Stimulated activated naive CD8-positive, alpha-beta T cell treated with anti-CD3 and anti-CD28 coated beads, Interleukin-15, amount 100 ng/mL, for 72 hours (primary cell): ENCODE measurements at regions not wholly inside any gene's neighbourhood (a gene's known extent, or its start where the extent isn't known, plus 50 kb on each side); places are given as distances from the start of the nearest gene placed in this dataset.

Source experiments
- ATAC-seq: fragments of 150-1000 bp; cut with Tn5 transposase; 2 replicates; pipeline ENCODE4 v1.10.0; 2021; ENCODE audit warnings: mild to moderate bottlenecking, moderate library complexity
- DNase-seq, 2 donors: peaks; one replicate each; pipeline ENCODE4 v3.0.0; 2021 to 2022
- H3K27ac Mint-ChIP-seq, 2 donors: one replicate each; pipeline ENCODE4 v1.8.0; 2022; ENCODE audit warnings: mild to moderate bottlenecking in 2 of 2, mixed read lengths in 2 of 2, moderate library complexity in 2 of 2
- H3K27me3 Mint-ChIP-seq: one replicate; pipeline ENCODE4 v1.8.0; 2022; ENCODE audit warnings: mixed read lengths
- H3K4me1 Mint-ChIP-seq: one replicate; pipeline ENCODE4 v1.8.0; 2022; ENCODE audit warnings: mild to moderate bottlenecking, mixed read lengths
- H3K4me3 Mint-ChIP-seq, 2 donors: one replicate each; pipeline ENCODE4 v1.8.0; 2022; ENCODE audit warnings: mild to moderate bottlenecking in 2 of 2, mixed read lengths in 2 of 2, moderate library complexity in 1 of 2
- H3K9me3 Mint-ChIP-seq, 2 donors: one replicate each; pipeline ENCODE4 v1.8.0; 2022; ENCODE audit warnings: mixed read lengths in 2 of 2

DNA sequence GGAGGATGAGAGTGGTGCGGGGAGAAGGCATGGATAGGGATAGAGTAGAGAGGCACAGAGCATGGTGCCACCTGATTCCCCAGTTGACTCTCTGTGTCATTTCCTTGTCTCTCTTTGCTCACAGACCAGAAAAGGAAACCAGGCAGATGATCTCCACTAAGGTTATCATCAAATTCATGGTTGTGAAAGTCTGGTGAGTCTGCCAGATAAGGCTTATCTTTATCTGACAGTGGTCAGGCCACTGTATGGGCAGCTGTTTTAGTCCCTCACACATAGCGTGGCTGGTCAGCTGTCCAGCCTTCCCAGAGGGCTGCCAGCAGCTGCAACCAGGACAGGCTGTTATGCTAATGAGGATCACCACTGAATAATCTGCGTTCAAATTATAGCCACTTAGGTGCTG is 99.0 kb downstream of the ADRA2A start:
- Mint-ChIP-seq H3K4me3 (no peak overlapping the region), H3K27me3 (no peaks in the 10 kb centered on the region)
- no peak for ATAC-seq

DNA sequence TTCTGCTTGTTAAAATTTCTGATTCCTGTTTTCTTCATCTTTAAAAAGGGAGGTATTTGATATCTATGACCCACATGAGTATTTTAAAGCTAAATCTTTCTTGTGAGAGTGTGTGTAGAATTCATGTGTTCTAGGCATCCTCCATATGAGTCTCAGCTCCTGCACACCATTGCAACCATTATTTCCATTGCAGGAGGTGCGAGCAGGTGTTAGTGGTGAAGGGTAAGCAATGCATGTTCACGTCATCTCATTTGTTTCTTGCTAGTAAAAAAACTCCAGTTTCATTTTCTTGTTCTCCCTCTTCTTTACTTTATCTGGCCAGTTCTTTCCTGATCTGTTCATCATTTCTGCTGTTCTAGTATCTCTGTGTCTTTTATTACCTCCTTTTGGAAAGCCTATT is 100.5 kb downstream of the ADRA2A start:
- no peaks in the 10 kb centered on the region for H3K9me3 Mint-ChIP-seq
- ATAC-seq (no peak), DNase-seq (no peak)
- no peaks in the 10 kb centered on the region for H3K27me3 Mint-ChIP-seq
- no peak overlapping the region for H3K4me3 Mint-ChIP-seq
- H3K4me1 Mint-ChIP-seq, result peaks cover 5% of the 10 kb centered on the region
- no peak overlapping the region for H3K27ac Mint-ChIP-seq

More for the DNA sequence above, 99.0 kb downstream of the ADRA2A start:
- DNase-seq, result no peak
- Mint-ChIP-seq H3K27ac (no peak overlapping the region), H3K4me1 (peaks cover 5% of the 10 kb centered on the region), H3K9me3 (no peaks in the 10 kb centered on the region)

GRCh38 chr10:111179514-111179913 is 102.7 kb downstream of the ADRA2A start:
- DNase-seq (no peak), ATAC-seq (no peak)
- no peaks in the 10 kb centered on the region for H3K9me3 Mint-ChIP-seq
- peaks cover 5% of the 10 kb centered on the region for H3K4me1 Mint-ChIP-seq
- H3K4me3 Mint-ChIP-seq, result no peak overlapping the region
- H3K27me3 Mint-ChIP-seq, result no peaks in the 10 kb centered on the region
- no peak overlapping the region for H3K27ac Mint-ChIP-seq

GRCh38 chr10:111186358-111186757 is 109.5 kb downstream of the ADRA2A start:
- no peaks in the 10 kb centered on the region for H3K9me3 Mint-ChIP-seq
- no peak for ATAC-seq
- no peaks in the 10 kb centered on the region for H3K4me1 Mint-ChIP-seq
- H3K27ac Mint-ChIP-seq, result no peak overlapping the region
- H3K27me3 Mint-ChIP-seq, result peaks cover 8% of the 10 kb centered on the region
- DNase-seq, result no peak
- no peak overlapping the region for H3K4me3 Mint-ChIP-seq

- no peaks in the 10 kb centered on the region for H3K9me3 Mint-ChIP-seq
Measured at GRCh38 chr10:111187096-111187495, 110.3 kb downstream of the ADRA2A start.

DNA sequence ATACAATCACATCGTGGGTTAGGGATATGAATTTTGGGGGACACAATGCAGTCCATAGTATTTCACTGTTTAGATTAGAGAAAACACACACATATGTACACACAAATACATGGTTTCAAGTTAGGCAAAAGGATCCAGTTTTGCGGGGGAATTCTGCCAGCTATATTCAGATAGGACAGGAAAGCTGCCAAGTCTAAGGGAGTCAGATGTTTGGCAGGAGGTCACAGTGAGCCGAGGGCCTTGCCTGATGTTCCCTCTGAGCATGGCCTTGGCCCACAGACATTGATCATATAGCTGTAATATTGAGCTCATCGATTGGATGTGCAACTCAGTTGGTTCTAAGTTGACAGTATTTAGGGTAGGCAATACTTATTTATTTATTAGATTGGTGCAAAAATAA is 122.8 kb downstream of the ADRA2A start:
- no peak for DNase-seq
- no peaks in the 10 kb centered on the region for H3K9me3 Mint-ChIP-seq
- peaks cover 37% of the 10 kb centered on the region for H3K27me3 Mint-ChIP-seq
- no peak overlapping the region for H3K27ac Mint-ChIP-seq
- no peaks in the 10 kb centered on the region for H3K4me1 Mint-ChIP-seq
- ATAC-seq, result no peak
- no peak overlapping the region for H3K4me3 Mint-ChIP-seq

More at GRCh38 chr10:111187096-111187495, 110.3 kb downstream of the ADRA2A start:
- Mint-ChIP-seq H3K4me3 (no peak overlapping the region), H3K27me3 (peaks cover 9% of the 10 kb centered on the region), H3K4me1 (no peaks in the 10 kb centered on the region), H3K27ac (no peak overlapping the region)
- DNase-seq (no peak), ATAC-seq (no peak)

- ATAC-seq, result no peak
- no peak for DNase-seq
- H3K4me3 Mint-ChIP-seq, result no peak overlapping the region
- H3K27me3 Mint-ChIP-seq, result peaks cover 40% of the 10 kb centered on the region
- H3K9me3 Mint-ChIP-seq, result no peaks in the 10 kb centered on the region
- no peak overlapping the region for H3K27ac Mint-ChIP-seq
- no peaks in the 10 kb centered on the region for H3K4me1 Mint-ChIP-seq
Measured at GRCh38 chr10:111200505-111201186, 123.8 kb downstream of the ADRA2A start.

DNA sequence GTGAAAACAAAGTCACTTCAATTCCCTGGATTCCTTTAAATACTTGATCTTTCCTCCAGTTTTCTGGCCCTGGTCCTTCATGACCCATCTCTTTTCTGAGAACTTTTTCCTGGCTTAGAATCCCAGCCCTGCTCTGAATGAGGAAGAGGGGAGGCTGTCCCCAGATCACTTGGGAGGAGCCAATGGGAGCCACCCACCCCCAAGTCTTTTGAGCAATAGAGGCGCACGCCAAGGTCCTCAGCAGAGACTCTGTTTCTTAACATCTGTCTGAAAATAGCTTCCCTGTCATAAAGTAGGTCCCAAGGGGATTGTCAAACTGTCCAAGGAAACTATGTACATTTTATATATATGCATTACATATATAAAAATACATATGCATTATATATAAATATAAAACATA is 126.8 kb downstream of the ADRA2A start:
- Mint-ChIP-seq H3K27me3 (peaks cover 45% of the 10 kb centered on the region), H3K9me3 (no peaks in the 10 kb centered on the region), H3K4me1 (no peaks in the 10 kb centered on the region), H3K4me3 (no peak overlapping the region), H3K27ac (no peak overlapping the region)
- ATAC-seq (no peak), DNase-seq (no peak)

DNA sequence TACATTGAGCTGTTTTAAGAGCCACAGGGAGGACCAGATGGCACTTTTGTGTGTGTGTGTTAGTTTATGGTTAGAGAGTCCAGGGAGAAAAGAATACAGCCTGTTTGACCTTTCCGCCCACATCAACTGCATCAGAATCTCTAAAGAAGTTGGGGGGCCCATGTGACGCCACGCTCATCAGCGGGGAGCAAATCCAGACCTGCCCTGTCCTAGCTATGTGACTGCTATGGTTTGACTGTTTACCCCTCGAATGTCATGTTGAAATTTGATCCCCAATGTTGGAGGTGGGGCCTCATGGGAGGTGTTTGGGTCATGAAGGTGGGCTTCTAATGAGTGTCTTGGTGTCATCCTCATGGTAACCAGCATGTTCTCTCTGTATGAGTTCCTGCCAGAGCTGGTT is 128.0 kb downstream of the ADRA2A start:
- Mint-ChIP-seq H3K4me1 (no peaks in the 10 kb centered on the region), H3K27me3 (peaks cover 36% of the 10 kb centered on the region), H3K9me3 (no peaks in the 10 kb centered on the region), H3K4me3 (no peak overlapping the region), H3K27ac (peak overlapping the region in 1 of 2 donors; percentile 63)
- DNase-seq, result no peak
- no peak for ATAC-seq

DNA sequence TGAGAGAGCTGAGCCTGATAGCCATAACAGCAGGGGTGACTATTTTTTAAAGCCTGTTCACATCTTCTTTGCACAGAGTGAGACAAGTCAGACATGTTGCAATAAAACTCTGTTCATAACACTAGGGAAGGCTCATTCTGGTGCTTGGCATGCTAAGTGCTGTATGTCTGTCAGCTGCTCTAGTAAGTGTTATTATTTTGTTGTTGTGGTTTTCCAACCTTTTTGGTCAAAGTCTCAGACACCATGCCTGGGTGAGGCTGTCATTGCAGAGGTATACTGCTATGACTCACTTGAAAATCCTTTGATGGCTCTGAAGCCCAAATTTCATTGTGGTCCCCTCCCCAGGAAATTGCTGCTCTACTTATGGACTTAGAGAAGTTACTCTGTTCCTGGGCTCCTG is 129.7 kb downstream of the ADRA2A start:
- H3K27me3 Mint-ChIP-seq, result peaks cover 28% of the 10 kb centered on the region
- H3K9me3 Mint-ChIP-seq, result no peaks in the 10 kb centered on the region
- no peaks in the 10 kb centered on the region for H3K4me1 Mint-ChIP-seq
- ATAC-seq, result peak; percentile 25
- no peak overlapping the region for H3K4me3 Mint-ChIP-seq
- H3K27ac Mint-ChIP-seq, result no peak overlapping the region
- DNase-seq, result no peak

DNA sequence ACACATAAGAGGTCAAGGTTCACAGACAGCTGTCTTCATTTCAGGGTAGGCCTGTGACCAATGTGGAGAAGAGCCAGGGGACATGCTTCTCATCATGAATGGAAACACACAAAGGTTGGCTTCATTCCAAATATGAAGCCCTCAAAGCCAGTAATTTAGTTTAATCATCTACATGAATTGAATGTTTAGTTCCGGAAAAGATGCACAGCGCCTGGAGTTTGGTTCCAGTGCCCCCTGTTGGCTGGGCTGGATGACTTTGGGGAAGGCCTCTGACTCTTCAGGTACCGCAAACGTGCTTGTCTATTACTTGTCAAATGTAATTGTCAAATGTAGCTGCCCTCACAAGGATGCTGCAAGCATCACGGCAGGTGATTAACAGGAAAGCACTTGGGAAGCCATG is 130.7 kb downstream of the ADRA2A start:
- Mint-ChIP-seq H3K27me3 (peaks cover 28% of the 10 kb centered on the region), H3K27ac (no peak overlapping the region), H3K9me3 (no peaks in the 10 kb centered on the region), H3K4me1 (no peaks in the 10 kb centered on the region), H3K4me3 (no peak overlapping the region)
- DNase-seq (peak; percentile 22 to 34), ATAC-seq (peak; percentile 55)

- H3K27me3 Mint-ChIP-seq, result peaks cover 28% of the 10 kb centered on the region
- H3K4me3 Mint-ChIP-seq, result no peak overlapping the region
- H3K4me1 Mint-ChIP-seq, result no peaks in the 10 kb centered on the region
- DNase-seq (no peak), ATAC-seq (no peak)
- H3K27ac Mint-ChIP-seq, result no peak overlapping the region
- H3K9me3 Mint-ChIP-seq, result no peaks in the 10 kb centered on the region
Measured at GRCh38 chr10:111208951-111209350, 132.1 kb downstream of the ADRA2A start.

DNA sequence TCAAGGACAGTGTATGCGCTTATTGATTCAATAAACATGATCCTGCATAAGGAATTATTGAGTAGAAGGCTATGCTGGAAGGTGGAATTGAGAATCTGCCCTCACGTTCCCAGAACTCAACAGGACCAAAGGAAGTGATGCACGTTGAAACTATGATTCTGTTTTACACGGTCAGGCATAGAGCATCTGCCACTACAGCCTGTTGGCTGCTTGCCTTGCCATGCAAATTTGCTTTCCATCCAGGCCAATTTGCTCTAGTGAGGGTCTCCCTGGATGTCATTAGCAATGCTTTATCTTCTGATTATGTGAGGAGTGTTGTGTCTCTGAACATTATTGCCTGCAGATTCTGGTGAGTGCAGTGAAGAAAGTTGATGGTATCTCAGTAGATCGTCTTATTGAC is 132.9 kb downstream of the ADRA2A start:
- Mint-ChIP-seq H3K27me3 (peaks cover 26% of the 10 kb centered on the region), H3K4me3 (no peak overlapping the region), H3K9me3 (no peaks in the 10 kb centered on the region), H3K4me1 (no peaks in the 10 kb centered on the region), H3K27ac (no peak overlapping the region)
- DNase-seq (no peak), ATAC-seq (no peak)

DNA sequence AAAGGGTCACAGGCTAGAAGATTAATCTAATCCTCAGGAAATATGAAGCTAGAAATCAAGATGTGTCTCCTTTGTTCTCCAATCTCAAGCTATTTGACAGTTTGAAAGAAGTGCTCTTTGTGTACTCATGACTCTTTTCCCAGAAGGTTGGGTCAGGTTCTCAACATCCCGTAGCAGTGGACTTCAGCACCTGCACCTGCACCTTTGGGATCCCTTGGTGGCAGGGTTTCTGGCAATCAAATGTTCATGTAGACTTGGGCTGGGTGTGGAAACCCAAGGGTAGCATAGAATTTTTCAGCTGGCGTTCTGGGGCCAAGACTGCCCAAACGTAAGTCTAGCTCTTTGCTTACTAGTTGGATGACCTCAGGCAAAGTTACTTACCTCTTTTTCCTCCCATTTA is 134.4 kb downstream of the ADRA2A start:
- H3K27ac Mint-ChIP-seq, result no peak overlapping the region
- DNase-seq (no peak), ATAC-seq (no peak)
- H3K27me3 Mint-ChIP-seq, result peaks cover 16% of the 10 kb centered on the region
- H3K9me3 Mint-ChIP-seq, result no peaks in the 10 kb centered on the region
- no peak overlapping the region for H3K4me3 Mint-ChIP-seq
- no peaks in the 10 kb centered on the region for H3K4me1 Mint-ChIP-seq

DNA sequence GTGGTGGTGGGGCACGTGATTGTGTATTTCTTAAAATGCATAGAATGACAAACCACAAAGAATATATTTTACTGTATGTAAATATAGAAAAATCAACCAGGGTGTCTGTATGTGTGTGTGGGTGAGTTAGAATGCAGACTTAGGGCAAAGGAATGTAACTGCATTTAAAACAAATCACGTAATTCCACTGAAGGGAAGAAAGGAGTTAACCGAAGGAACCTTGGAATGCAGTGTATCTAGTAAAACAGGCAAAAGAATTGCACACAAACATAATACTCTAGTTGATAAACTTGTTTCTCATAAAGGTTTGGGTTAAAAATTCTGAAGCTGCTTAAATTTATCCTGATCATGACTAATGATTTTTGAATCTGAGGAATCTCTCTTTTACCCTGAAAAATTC is 134.9 kb downstream of the ADRA2A start:
- no peak overlapping the region for H3K27ac Mint-ChIP-seq
- H3K4me1 Mint-ChIP-seq, result no peaks in the 10 kb centered on the region
- H3K27me3 Mint-ChIP-seq, result peaks cover 18% of the 10 kb centered on the region
- ATAC-seq (no peak), DNase-seq (no peak)
- no peak overlapping the region for H3K4me3 Mint-ChIP-seq
- H3K9me3 Mint-ChIP-seq, result no peaks in the 10 kb centered on the region

DNA sequence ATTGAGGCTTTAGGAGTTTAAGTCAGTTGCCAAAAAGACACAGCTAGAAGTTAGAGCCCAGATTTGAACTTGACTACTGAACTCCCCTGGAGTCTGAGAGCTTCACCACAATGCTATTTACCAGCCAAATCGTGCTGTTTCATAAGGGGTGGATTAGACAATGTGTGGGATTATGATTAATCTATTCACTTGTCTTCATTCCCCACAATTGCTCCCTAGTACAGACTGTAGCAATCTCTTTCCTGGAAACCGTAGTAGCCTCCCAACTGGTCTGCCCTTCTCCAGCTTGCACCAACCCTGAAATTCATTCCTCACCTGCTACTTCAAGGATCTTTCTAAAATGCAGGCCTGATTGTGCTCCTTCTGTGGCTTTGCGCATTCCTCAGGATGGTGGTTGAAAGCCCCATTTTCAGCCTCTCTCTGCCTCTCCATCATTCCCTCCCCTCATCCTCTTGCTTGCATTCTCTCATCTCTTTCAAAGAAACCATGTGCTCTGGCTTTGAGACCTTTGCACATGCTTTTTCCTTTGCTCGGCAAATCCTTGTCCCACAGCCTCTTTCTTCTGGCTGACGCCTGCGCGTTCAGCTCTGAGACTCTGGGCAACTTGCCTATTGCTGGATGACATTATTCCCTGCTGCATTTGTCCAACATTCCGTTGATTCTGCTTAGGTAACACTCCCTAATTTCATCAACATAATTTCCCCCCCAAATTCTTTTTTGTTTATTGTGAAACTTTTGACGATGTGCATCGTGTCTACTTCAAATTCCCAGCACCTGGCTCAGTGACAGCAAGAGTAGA is 145.1 kb downstream of the ADRA2A start:
- Mint-ChIP-seq H3K4me3 (no peak overlapping the region), H3K27ac (no peak overlapping the region), H3K27me3 (peaks cover 49% of the 10 kb centered on the region), H3K9me3 (no peaks in the 10 kb centered on the region), H3K4me1 (no peaks in the 10 kb centered on the region)
- ATAC-seq (no peak), DNase-seq (no peak)
